HepG2 (cell line): ENCODE measurements at regions not wholly inside any gene's neighbourhood (a gene's known extent, or its start where the extent isn't known, plus 50 kb on each side); places are given as distances from the start of the nearest gene placed in this dataset.

Experiments
- ATAC-seq: fragments of 200-7000 bp; cut with Tn5 transposase; 3 replicates; pipeline ENCODE4 v1.9.1; 2020; ENCODE audit warnings: mild to moderate bottlenecking, moderate library complexity
- BruUV-seq: library from RNA; stranded (reverse); fragments of 400-500 nt; replicated peaks from 2 replicates; lab custom pipeline; 2021; lab: Mats Ljungman, UMichigan
- CTCF ChIA-PET: fragments of 300-600 bp; formaldehyde crosslinking; extraction: SDS; loops from one replicate; lab custom pipeline; 2021; ENCODE audit warnings: low total read pairs, inconsistent platforms, low intra/inter-chr PET ratio; lab: Yijun Ruan, JAX
- POLR2A ChIA-PET: fragments of 350-600 bp; sonication (Branson Sonifier 250); formaldehyde crosslinking; loops from one replicate; lab custom pipeline; 2020; ENCODE audit warnings: antibody characterized with exemption, inconsistent platforms; lab: Yijun Ruan, JAX
- DNase-seq: peaks from one replicate; pipeline ENCODE4 v3.0.0-alpha.2; 2015; ENCODE audit warnings: low spot score
- FAIRE-seq: peaks from 3 replicates; lab custom pipeline; 2011; peaks lifted over from hg19 to GRCh38; lab: Jason Lieb, UNC
- H2AFZ ChIP-seq: one replicate; pipeline ENCODE4 v1.6.1; 2011; ENCODE audit warnings: low read length, inconsistent platforms
- H3K27ac ChIP-seq: fragments of 300-600 bp; 3 replicates; pipeline ENCODE4 v1.8.0; 2011; ENCODE audit warnings: mixed run types, mild to moderate bottlenecking, mixed read lengths, low read length, inconsistent platforms; ENCODE audit not compliant: insufficient read depth; ENCODE audit errors: extremely low read length
- H3K27me3 ChIP-seq, 2 experiments: fragments of 200-600 bp in 1 of 2; 2 replicates in 1 of 2; 3 replicates in 1 of 2; pipeline versions ENCODE4 v1.6.0 to v1.8.0; 2011; ENCODE audit warnings: low read length in 2 of 2, mild to moderate bottlenecking in 2 of 2, moderate library complexity in 2 of 2, inconsistent platforms in 1 of 2; ENCODE audit not compliant: insufficient read depth in 2 of 2, control insufficient read depth in 1 of 2
- H3K36me3 ChIP-seq, 2 experiments: fragments of 200-600 bp in 1 of 2; replicated peaks in 1 of 2; 2 replicates in 1 of 2; 3 replicates in 1 of 2; pipeline versions ENCODE4 v1.5.1 to v1.8.0; 2011; ENCODE audit warnings: low read length in 2 of 2, inconsistent platforms in 1 of 2; ENCODE audit not compliant: insufficient read depth in 2 of 2, control insufficient read depth in 1 of 2
- H3K4me1 ChIP-seq: 2 replicates; pipeline ENCODE4 v1.5.1; 2012; ENCODE audit warnings: low read length, inconsistent platforms; ENCODE audit not compliant: insufficient read depth
- H3K4me2 ChIP-seq: 2 replicates; pipeline ENCODE4 v1.6.0; 2011; ENCODE audit warnings: low read depth, low read length, inconsistent platforms
- H3K4me3 ChIP-seq, 3 experiments: fragments of 200-600 bp in 1 of 3; sonication (generic), shearing (Covaris generic) in 1 of 3; replicated peaks in 1 of 3; 2 replicates each; pipeline ENCODE4 v1.5.1; 2011 to 2016; ENCODE audit warnings: low read length in 3 of 3, inconsistent platforms in 2 of 3, low read depth in 2 of 3, mild to moderate bottlenecking in 2 of 3, control low read depth in 1 of 3, mixed read lengths in 1 of 3; ENCODE audit not compliant: insufficient read depth in 1 of 3
- H3K79me2 ChIP-seq: one replicate; pipeline ENCODE4 v1.6.1; 2011; ENCODE audit warnings: low read length, inconsistent platforms; ENCODE audit not compliant: insufficient read depth
- H3K9ac ChIP-seq: 2 replicates; pipeline ENCODE4 v1.6.0; 2011; ENCODE audit warnings: mild to moderate bottlenecking, low read depth, low read length, inconsistent platforms; ENCODE audit not compliant: insufficient read depth
- H3K9me3 ChIP-seq: 2 replicates; pipeline ENCODE4 v1.5.1; 2012; ENCODE audit warnings: mild to moderate bottlenecking, low read length
- H4K20me1 ChIP-seq: 2 replicates; pipeline ENCODE4 v1.6.0; 2011; ENCODE audit warnings: inconsistent platforms, mild to moderate bottlenecking, low read length, moderate library complexity; ENCODE audit not compliant: insufficient read depth
- ARNT ChIP-seq: fragments of 450-650 bp; IDR thresholded peaks from 2 replicates; pipeline ENCODE4 v1.6.1; 2017
- FOXO4 ChIP-seq: sonication (generic); formaldehyde crosslinking; conservative IDR thresholded peaks from 2 replicates; pipeline ENCODE4 v1.8.1; 2023; ENCODE audit warnings: missing genetic modification reagents
- GATA4 ChIP-seq: sonication (generic); IDR thresholded peaks from 2 replicates; pipeline ENCODE4 v1.6.1; 2016; ENCODE audit warnings: antibody characterized with exemption, low read depth, borderline replicate concordance
- GPN1 ChIP-seq: sonication (generic); formaldehyde crosslinking; IDR thresholded peaks from 2 replicates; pipeline ENCODE4 v1.5.1; 2020; ENCODE audit warnings: missing genetic modification reagents, borderline replicate concordance
- GTF3A ChIP-seq: sonication (generic); formaldehyde crosslinking; conservative IDR thresholded peaks from 2 replicates; pipeline ENCODE4 v1.4.0; 2020; ENCODE audit warnings: mild to moderate bottlenecking, missing genetic modification reagents
- HMG20A ChIP-seq: IDR thresholded peaks from 2 replicates; pipeline ENCODE4 v1.6.1; 2016; ENCODE audit warnings: borderline replicate concordance
- HOXD1 ChIP-seq: sonication (generic); formaldehyde crosslinking; IDR thresholded peaks from 2 replicates; pipeline ENCODE4 v1.5.0; 2020; ENCODE audit warnings: missing genetic modification reagents
- KDM1A ChIP-seq: IDR thresholded peaks from 2 replicates; pipeline ENCODE4 v1.6.1; 2016; ENCODE audit warnings: missing compliant biosample characterization
- KLF6 ChIP-seq: IDR thresholded peaks from 2 replicates; pipeline ENCODE4 v1.8.0; 2016; ENCODE audit warnings: missing biosample characterization, missing genetic modification reagents
- MTF1 ChIP-seq: sonication (generic); formaldehyde crosslinking; IDR thresholded peaks from 2 replicates; pipeline ENCODE4 v1.5.0; 2020; ENCODE audit warnings: missing genetic modification reagents
- NCOA1 ChIP-seq: sonication (generic); formaldehyde crosslinking; IDR thresholded peaks from 2 replicates; pipeline ENCODE4 v1.9.0; 2021; ENCODE audit warnings: missing genetic modification reagents
- NR0B2 ChIP-seq: sonication (generic); formaldehyde crosslinking; IDR thresholded peaks from 2 replicates; pipeline ENCODE4 v1.4.0; 2020; ENCODE audit warnings: mild to moderate bottlenecking, missing genetic modification reagents
- PRMT3 ChIP-seq: sonication (generic); formaldehyde crosslinking; IDR thresholded peaks from 2 replicates; pipeline ENCODE4 v1.8.1; 2022; ENCODE audit warnings: low read depth, mild to moderate bottlenecking, moderate library complexity, missing genetic modification reagents, borderline replicate concordance
- RERE ChIP-seq: IDR thresholded peaks from 2 replicates; pipeline ENCODE4 v1.6.1; 2016; ENCODE audit warnings: low read depth, missing genetic modification reagents, missing compliant biosample characterization
- RORA ChIP-seq: sonication (generic); formaldehyde crosslinking; IDR thresholded peaks from 2 replicates; pipeline ENCODE4 v1.5.0; 2020; ENCODE audit warnings: mild to moderate bottlenecking, missing genetic modification reagents, moderate library complexity
- SIN3B ChIP-seq: fragments of 150-350 bp; IDR thresholded peaks from 2 replicates; pipeline ENCODE4 v1.6.1; 2014; ENCODE audit warnings: low read length
- ZBTB26 ChIP-seq: IDR thresholded peaks from 2 replicates; pipeline ENCODE4 v1.6.1; 2016; ENCODE audit warnings: missing compliant biosample characterization, missing genetic modification reagents, borderline replicate concordance
- ZNF224 ChIP-seq: sonication (generic); formaldehyde crosslinking; IDR thresholded peaks from 2 replicates; pipeline ENCODE4 v1.5.0; 2020; ENCODE audit warnings: mild to moderate bottlenecking, missing genetic modification reagents
- ZNF777 ChIP-seq: sonication (generic); formaldehyde crosslinking; IDR thresholded peaks from 2 replicates; pipeline ENCODE4 v1.4.0; 2020; ENCODE audit warnings: missing genetic modification reagents
- ZSCAN29 ChIP-seq: sonication (generic); formaldehyde crosslinking; conservative IDR thresholded peaks from 2 replicates; pipeline ENCODE4 v1.4.0; 2020; ENCODE audit warnings: mild to moderate bottlenecking, missing genetic modification reagents
- WGBS: methylation state at CpG from one replicate; pipeline ENCODE4 v1.1.6; 2017; ENCODE audit warnings: low lambda C conversion rate; 5-methylcytosine and 5-hydroxymethylcytosine counted together
- in situ Hi-C: cut with HindIII; loops from 2 replicates; pipeline ENCODE4 v1.10.0; 2017; ENCODE audit warnings: low pct_unique_long_range_greater_than_20kb; ENCODE audit not compliant: extremely low pct_ligation_motif_present
- intact Hi-C: fragments of 100-400 bp; cut with micrococcal nuclease; formaldehyde crosslinking; loops from one replicate; pipeline ENCODE4 v1.10.0; 2022; ENCODE audit not compliant: unreplicated experiment

GRCh38 chr1:222049176-222049575 lies 307.3 kb upstream of the DUSP10 start:
- Histone ChIP-seq H3K79me2 (no peaks in the 10 kb centered on the region), H3K4me1 (no peaks in the 10 kb centered on the region), H3K4me3 (no peak overlapping the region), H3K27ac (no peak overlapping the region), H2AFZ (no peak overlapping the region), H3K36me3 (no peaks in the 10 kb centered on the region)
- in situ Hi-C loops: no loop called here
- 75% methylated on average over 3 of the region's 4 CpGs for WGBS
- ATAC-seq (no peak), FAIRE-seq (no peak), DNase-seq (no peak)
- BruUV-seq: no TSS peak
- ChIA-PET POLR2A (no interaction called here), CTCF (no interaction called here)
- TF ChIP-seq PRMT3 (no peak), NCOA1 (CRISPR knock-in tag) (no peak), GATA4 (no peak), SIN3B (no peak), HOXD1 (CRISPR knock-in tag) (no peak), FOXO4 (CRISPR knock-in tag) (no peak), GPN1 (CRISPR knock-in tag) (no peak), RORA (CRISPR knock-in tag) (no peak), RERE (no peak), KLF6 (no peak), ZNF224 (CRISPR knock-in tag) (no peak), GTF3A (CRISPR knock-in tag) (no peak), MTF1 (CRISPR knock-in tag) (no peak), HMG20A (CRISPR knock-in tag) (no peak), ZNF777 (no peak), ZSCAN29 (CRISPR knock-in tag) (no peak), ARNT (no peak), NR0B2 (CRISPR knock-in tag) (no peak), KDM1A (CRISPR knock-in tag) (no peak), ZBTB26 (CRISPR knock-in tag) (no peak)
- TF ChIP-seq, all 625 proteins: peak for 0
- intact Hi-C loops: no loop called here
- Histone ChIP-seq H3K9ac (no peak overlapping the region), H4K20me1 (no peaks in the 10 kb centered on the region), H3K9me3 (no peaks in the 10 kb centered on the region), H3K4me2 (no peak overlapping the region), H3K27me3 (0 out of 5 replicates have a peak, but pooled peaks cover 0 to 5% of the 10 kb centered on the region in 2 experiments)
